Colonic mucosa (tissue), 4 donors: ENCODE measurements at regions not wholly inside any gene's neighbourhood (a gene's known extent, or its start where the extent isn't known, plus 50 kb on each side); places are given as distances from the start of the nearest gene placed in this dataset.

ENCODE experiments used
- DNase-seq: peaks from one replicate; pipeline ENCODE4 v3.0.0-alpha.2; 2020
- H3K27ac ChIP-seq: fragments of 200-600 bp; one replicate; pipeline ENCODE4 v1.8.0; 2021
- H3K27me3 ChIP-seq: fragments of 200-600 bp; one replicate; pipeline ENCODE4 v1.8.0; 2021
- H3K36me3 ChIP-seq: fragments of 200-600 bp; one replicate; pipeline ENCODE4 v1.8.0; 2021
- H3K4me1 ChIP-seq: fragments of 200-600 bp; one replicate; pipeline ENCODE4 v1.8.0; 2021; ENCODE audit warnings: mild to moderate bottlenecking
- H3K4me3 ChIP-seq: fragments of 200-600 bp; one replicate; pipeline ENCODE4 v1.8.0; 2021
- H3K9ac ChIP-seq, 2 donors: one replicate each; pipeline ENCODE4 v1.7.0; 2013; ENCODE audit warnings: control low read depth in 2 of 2, low read depth in 2 of 2, low read length in 2 of 2
- H3K9me3 ChIP-seq: fragments of 200-600 bp; one replicate; pipeline ENCODE4 v1.8.0; 2021
- CTCF ChIP-seq: fragments of 200-600 bp; IDR thresholded peaks from one replicate; pipeline ENCODE4 v1.8.0; 2022; ENCODE audit warnings: antibody characterized with exemption, mild to moderate bottlenecking
- intact Hi-C: fragments of 100-400 bp; cut with DNase I; formaldehyde crosslinking; loops from one replicate; pipeline ENCODE4 v1.14.1; 2022
- donor health status: healthy.
- donor health status: DM: no; HTN: no; CAD: no.
- donor health status: DM: no; HTN: no; CAD: no.

DNA sequence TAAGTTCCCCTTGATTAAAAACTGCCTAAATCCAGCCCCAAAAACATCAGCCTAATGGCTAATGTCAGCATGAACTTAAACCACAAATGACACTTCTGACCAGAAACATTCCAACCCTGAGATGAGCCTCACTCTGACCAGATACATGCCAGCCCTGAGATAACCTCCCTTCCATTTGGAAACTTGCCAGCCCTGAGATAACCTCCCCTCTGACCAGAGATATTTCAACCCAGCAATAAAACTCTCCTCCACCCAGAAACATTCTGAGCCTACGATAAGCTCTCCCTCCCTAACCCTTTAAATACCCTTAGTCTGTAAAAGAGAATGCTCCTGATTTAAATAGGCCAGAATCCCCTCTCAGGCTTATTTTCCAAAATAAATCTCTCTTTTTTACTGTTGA is 1035.7 kb upstream of the NUDT12 start:
- Histone ChIP-seq H3K9me3 (no peaks in the 10 kb centered on the region), H3K4me3 (no peak overlapping the region), H3K27me3 (no peaks in the 10 kb centered on the region), H3K9ac (no peak overlapping the region), H3K36me3 (no peaks in the 10 kb centered on the region), H3K27ac (no peak overlapping the region), H3K4me1 (no peaks in the 10 kb centered on the region)
- intact Hi-C loops, result no loop called here
- no peak for DNase-seq
- no peak for TF ChIP-seq CTCF

GRCh38 chr5:104594850-104595249 is 1032.3 kb upstream of the NUDT12 start:
- Histone ChIP-seq H3K36me3 (no peaks in the 10 kb centered on the region), H3K4me1 (no peaks in the 10 kb centered on the region), H3K9me3 (no peaks in the 10 kb centered on the region), H3K9ac (no peak overlapping the region), H3K4me3 (no peak overlapping the region), H3K27me3 (no peaks in the 10 kb centered on the region), H3K27ac (no peak overlapping the region)
- no peak for TF ChIP-seq CTCF
- DNase-seq, result no peak
- intact Hi-C loops, result no loop called here

- no peaks in the 10 kb centered on the region for H3K9me3 ChIP-seq
- no peaks in the 10 kb centered on the region for H3K27me3 ChIP-seq
- DNase-seq, result no peak
- no peak overlapping the region for H3K4me3 ChIP-seq
- H3K36me3 ChIP-seq, result no peaks in the 10 kb centered on the region
- H3K4me1 ChIP-seq, result no peaks in the 10 kb centered on the region
- H3K9ac ChIP-seq, result no peak overlapping the region
- TF ChIP-seq CTCF, result no peak
- intact Hi-C loops, result no loop called here
- no peak overlapping the region for H3K27ac ChIP-seq
These were observed 1014.1 kb upstream of the NUDT12 start for GRCh38 chr5:104576677-104577076.

GRCh38 chr5:104573949-104574709 is 1011.5 kb upstream of the NUDT12 start:
- H3K9ac ChIP-seq, result no peak overlapping the region
- H3K36me3 ChIP-seq, result no peaks in the 10 kb centered on the region
- H3K27ac ChIP-seq, result no peak overlapping the region
- H3K27me3 ChIP-seq, result no peaks in the 10 kb centered on the region
- H3K4me1 ChIP-seq, result no peaks in the 10 kb centered on the region
- intact Hi-C loops, result no loop called here
- H3K4me3 ChIP-seq, result no peak overlapping the region
- DNase-seq, result no peak
- no peaks in the 10 kb centered on the region for H3K9me3 ChIP-seq
- TF ChIP-seq CTCF, result no peak

DNA sequence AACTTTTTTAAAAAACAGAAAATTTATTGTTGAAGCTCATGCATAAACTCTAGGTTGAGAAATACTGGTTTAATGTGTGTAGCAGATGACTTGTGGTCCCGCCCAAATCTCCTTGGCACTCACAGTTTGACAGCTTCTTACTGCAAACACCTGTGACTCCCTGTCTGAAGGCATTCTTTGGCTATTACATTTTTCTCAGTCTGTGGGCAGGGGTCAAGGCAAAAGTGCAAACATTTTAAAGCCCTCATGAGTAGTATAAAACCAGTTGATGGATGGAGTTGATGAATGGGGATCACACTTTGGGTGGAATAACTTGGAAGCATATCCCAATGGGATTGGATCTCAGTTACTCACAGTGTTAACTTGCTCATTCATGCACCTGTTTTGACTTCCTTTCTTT is 1007.0 kb upstream of the NUDT12 start:
- Histone ChIP-seq H3K27me3 (no peaks in the 10 kb centered on the region), H3K4me1 (no peaks in the 10 kb centered on the region), H3K27ac (no peak overlapping the region), H3K36me3 (no peaks in the 10 kb centered on the region), H3K9ac (no peak overlapping the region), H3K4me3 (no peak overlapping the region), H3K9me3 (no peaks in the 10 kb centered on the region)
- intact Hi-C loops, result no loop called here
- no peak for TF ChIP-seq CTCF
- no peak for DNase-seq
